ENCODE measurements at regions not wholly inside any gene's neighbourhood (a gene's known extent, or its start where the extent isn't known, plus 50 kb on each side); places are given as distances from the start of the nearest gene placed in this dataset.

GRCh38 chr14:52202151-52202550, 65.3 kb upstream of the PTGDR start:
- TF ChIP-seq MAX (IDR thresholded peaks at IDR 0.05; ENCODE audit: low read depth, low read length) (no peak), CTCF (IDR thresholded peaks at IDR 0.05; ENCODE audit: low read depth, low read length) (no peak), MYC (IDR thresholded peaks at IDR 0.05; ENCODE audit: low read depth, low read length) (no peak), POLR2A (IDR thresholded peaks at IDR 0.05; ENCODE audit: extremely low read depth, insufficient read length) (no peak)
- no peak for DNase-seq (ENCODE audit: low read depth)
- no peak overlapping the region for H3K4me3 ChIP-seq (ENCODE audit: low read depth, low read length)

GRCh38 chr14:52190337-52190931, 77.1 kb upstream of the PTGDR start:
- TF ChIP-seq MYC (IDR thresholded peaks at IDR 0.05; ENCODE audit: low read depth, low read length) (no peak), MAX (IDR thresholded peaks at IDR 0.05; ENCODE audit: low read depth, low read length) (no peak), POLR2A (IDR thresholded peaks at IDR 0.05; ENCODE audit: extremely low read depth, insufficient read length) (no peak), CTCF (IDR thresholded peaks at IDR 0.05; ENCODE audit: low read depth, low read length) (no peak)
- no peak overlapping the region for H3K4me3 ChIP-seq (ENCODE audit: low read depth, low read length)
- no peak for DNase-seq (ENCODE audit: low read depth)

- TF ChIP-seq POLR2A (IDR thresholded peaks at IDR 0.05; ENCODE audit: extremely low read depth, insufficient read length) (no peak), MAX (IDR thresholded peaks at IDR 0.05; ENCODE audit: low read depth, low read length) (no peak), MYC (IDR thresholded peaks at IDR 0.05; ENCODE audit: low read depth, low read length) (no peak), CTCF (IDR thresholded peaks at IDR 0.05; ENCODE audit: low read depth, low read length) (no peak)
- H3K4me3 ChIP-seq (ENCODE audit: low read depth, low read length), result no peak overlapping the region
- DNase-seq (ENCODE audit: low read depth), result no peak
These were observed 78.2 kb upstream of the PTGDR start for GRCh38 chr14:52189325-52189724.

GRCh38 chr14:52188381-52188780, 79.1 kb upstream of the PTGDR start:
- H3K4me3 ChIP-seq (ENCODE audit: low read depth, low read length), result no peak overlapping the region
- no peak for DNase-seq (ENCODE audit: low read depth)
- no peak for TF ChIP-seq MYC (IDR thresholded peaks at IDR 0.05; ENCODE audit: low read depth, low read length)
- no peak for TF ChIP-seq MAX (IDR thresholded peaks at IDR 0.05; ENCODE audit: low read depth, low read length)
- no peak for TF ChIP-seq POLR2A (IDR thresholded peaks at IDR 0.05; ENCODE audit: extremely low read depth, insufficient read length)
- no peak for TF ChIP-seq CTCF (IDR thresholded peaks at IDR 0.05; ENCODE audit: low read depth, low read length)

- TF ChIP-seq MYC (IDR thresholded peaks at IDR 0.05; ENCODE audit: low read depth, low read length) (no peak), CTCF (IDR thresholded peaks at IDR 0.05; ENCODE audit: low read depth, low read length) (no peak), MAX (IDR thresholded peaks at IDR 0.05; ENCODE audit: low read depth, low read length) (no peak), POLR2A (IDR thresholded peaks at IDR 0.05; ENCODE audit: extremely low read depth, insufficient read length) (no peak)
- H3K4me3 ChIP-seq (ENCODE audit: low read depth, low read length), result no peak overlapping the region
- DNase-seq (ENCODE audit: low read depth), result no peak
These were observed 82.3 kb upstream of the PTGDR start for GRCh38 chr14:52185178-52185577.

All from NB4 (cell line).